PC-3 (cell line): ENCODE measurements at regions not wholly inside any gene's neighbourhood (a gene's known extent, or its start where the extent isn't known, plus 50 kb on each side); places are given as distances from the start of the nearest gene placed in this dataset.

Experiments
- EZH2 ChIP-seq: fragments of 300-600 bp; sonication (generic); IDR thresholded peaks from one replicate; pipeline ENCODE4 v1.6.1; 2017; ENCODE audit warnings: antibody characterized with exemption, mild to moderate bottlenecking, low read length; ENCODE audit not compliant: unreplicated experiment
- EZH2phosphoT487 ChIP-seq: fragments of 300-600 bp; sonication (generic); IDR thresholded peaks from 2 replicates; pipeline ENCODE4 v1.6.1; 2018; ENCODE audit warnings: mild to moderate bottlenecking, antibody characterized with exemption, low read length, borderline replicate concordance
- TF ChIP-seq, protein P1 (sequence below): fragments of 300-600 bp; sonication (generic); conservative IDR thresholded peaks from 2 replicates; pipeline ENCODE4 v1.5.1; 2017; ENCODE audit warnings: antibody characterized with exemption, low read depth, mild to moderate bottlenecking, low read length

DNA sequence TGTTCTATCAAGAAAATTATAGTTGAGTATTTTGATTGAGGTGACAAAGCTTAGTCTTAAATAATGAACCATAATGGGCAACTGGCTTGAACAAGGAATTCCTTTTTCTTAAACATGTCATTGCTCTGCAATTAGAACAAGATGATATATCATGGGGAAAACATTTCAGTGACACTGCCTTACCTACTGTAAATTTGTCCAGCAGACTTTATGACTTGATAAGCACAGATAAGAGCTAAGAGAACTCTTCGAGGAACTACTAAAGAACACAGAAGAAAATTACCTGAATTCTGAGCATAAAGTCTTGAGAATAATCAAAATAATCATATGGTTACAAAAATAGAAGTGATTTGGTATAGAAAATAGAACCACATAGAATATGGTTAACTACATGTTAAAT is 257.8 kb downstream of the PDHA2 start:
- TF ChIP-seq, protein P1, sequence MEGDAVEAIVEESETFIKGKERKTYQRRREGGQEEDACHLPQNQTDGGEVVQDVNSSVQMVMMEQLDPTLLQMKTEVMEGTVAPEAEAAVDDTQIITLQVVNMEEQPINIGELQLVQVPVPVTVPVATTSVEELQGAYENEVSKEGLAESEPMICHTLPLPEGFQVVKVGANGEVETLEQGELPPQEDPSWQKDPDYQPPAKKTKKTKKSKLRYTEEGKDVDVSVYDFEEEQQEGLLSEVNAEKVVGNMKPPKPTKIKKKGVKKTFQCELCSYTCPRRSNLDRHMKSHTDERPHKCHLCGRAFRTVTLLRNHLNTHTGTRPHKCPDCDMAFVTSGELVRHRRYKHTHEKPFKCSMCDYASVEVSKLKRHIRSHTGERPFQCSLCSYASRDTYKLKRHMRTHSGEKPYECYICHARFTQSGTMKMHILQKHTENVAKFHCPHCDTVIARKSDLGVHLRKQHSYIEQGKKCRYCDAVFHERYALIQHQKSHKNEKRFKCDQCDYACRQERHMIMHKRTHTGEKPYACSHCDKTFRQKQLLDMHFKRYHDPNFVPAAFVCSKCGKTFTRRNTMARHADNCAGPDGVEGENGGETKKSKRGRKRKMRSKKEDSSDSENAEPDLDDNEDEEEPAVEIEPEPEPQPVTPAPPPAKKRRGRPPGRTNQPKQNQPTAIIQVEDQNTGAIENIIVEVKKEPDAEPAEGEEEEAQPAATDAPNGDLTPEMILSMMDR: no peak
- no peak for TF ChIP-seq EZH2phosphoT487
- no peak for TF ChIP-seq EZH2
